ENCODE measurements at regions not wholly inside any gene's neighbourhood (a gene's known extent, or its start where the extent isn't known, plus 50 kb on each side); places are given as distances from the start of the nearest gene placed in this dataset.

DNA sequence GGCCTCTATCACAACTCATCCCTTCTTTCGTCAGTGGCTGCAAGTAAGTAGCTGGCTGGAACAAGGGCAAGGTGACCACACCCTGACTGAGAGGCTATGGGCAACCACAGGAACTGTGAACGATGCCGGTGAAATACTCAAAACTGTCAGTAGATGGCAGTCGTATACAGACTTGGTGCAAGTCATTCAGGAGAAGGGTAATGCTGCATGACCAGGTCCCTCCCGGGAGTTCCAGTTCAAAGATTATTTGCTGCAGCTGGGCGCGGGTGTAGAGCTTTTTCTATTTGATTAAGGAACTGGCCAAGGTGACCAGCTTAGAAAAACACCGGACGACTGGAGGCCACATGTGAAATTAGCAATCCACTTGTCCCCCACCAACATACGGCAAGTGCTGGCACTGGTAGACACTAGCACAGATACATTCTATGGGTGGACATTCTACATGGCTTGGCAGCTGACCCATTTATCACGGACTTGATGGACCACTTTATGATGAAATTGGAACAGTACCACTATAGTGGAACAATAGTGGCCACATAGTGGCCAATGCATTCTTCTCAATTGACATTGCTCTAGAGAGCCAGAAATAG is 726.6 kb downstream of the TRAM1L1 start:
- no peaks in the 10 kb centered on the region for H3K36me3 ChIP-seq
- TF ChIP-seq POLR2A (IDR thresholded peaks at IDR 0.05) (no peak), CTCF (IDR thresholded peaks at IDR 0.05) (peak in 1 of 2 donors; percentile 48)
- 47% methylated on average over 11 of the region's 11 CpGs for WGBS
- H3K27ac ChIP-seq: no peak overlapping the region
- no peaks in the 10 kb centered on the region for H3K27me3 ChIP-seq
- H3K4me3 ChIP-seq: no peak overlapping the region
- H3K9me3 ChIP-seq: no peaks in the 10 kb centered on the region
- DNase-seq (ENCODE audit: low spot score in 2 of 2): no peak
- peaks cover 8% of the 10 kb centered on the region for H3K4me1 ChIP-seq

DNA sequence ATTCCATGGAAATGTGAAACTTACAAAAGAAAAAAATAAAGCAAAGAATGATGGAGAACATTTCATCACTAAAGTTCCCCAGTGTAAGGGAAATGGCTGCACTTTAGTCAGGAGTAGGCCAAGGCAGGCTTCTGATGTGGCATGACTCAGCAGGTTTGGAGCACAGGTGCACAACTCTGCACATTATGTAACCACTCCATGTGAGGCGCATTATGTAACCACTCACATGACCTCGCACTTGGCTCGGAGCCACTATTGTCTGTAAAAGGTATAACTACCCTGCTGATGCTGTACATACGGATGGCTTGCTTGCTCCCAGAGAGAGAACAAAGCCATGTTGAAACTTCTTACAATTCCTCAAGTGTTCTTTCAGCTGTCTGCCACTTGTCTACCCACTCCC is 727.6 kb downstream of the TRAM1L1 start:
- WGBS: 69% methylated on average over 4 of the region's 4 CpGs
- Histone ChIP-seq H3K27ac (no peak overlapping the region), H3K9me3 (no peaks in the 10 kb centered on the region), H3K36me3 (no peaks in the 10 kb centered on the region), H3K4me3 (no peak overlapping the region), H3K4me1 (peaks cover 8% of the 10 kb centered on the region), H3K27me3 (no peaks in the 10 kb centered on the region)
- TF ChIP-seq EP300 (IDR thresholded peaks at IDR 0.05) (no peak), POLR2AphosphoS5 (IDR thresholded peaks at IDR 0.05) (no peak), POLR2A (IDR thresholded peaks at IDR 0.05) (no peak), CTCF (IDR thresholded peaks at IDR 0.05) (no peak)
- no peak for DNase-seq (ENCODE audit: low spot score in 2 of 2)

- 77% methylated on average over 1 of the region's 1 CpG for WGBS
- H3K4me1 ChIP-seq: no peaks in the 10 kb centered on the region
- TF ChIP-seq POLR2AphosphoS5 (IDR thresholded peaks at IDR 0.05) (no peak), EP300 (IDR thresholded peaks at IDR 0.05) (no peak), POLR2A (IDR thresholded peaks at IDR 0.05) (no peak), CTCF (IDR thresholded peaks at IDR 0.05) (no peak)
Measured at GRCh38 chr4:116346750-116347149, 738.6 kb downstream of the TRAM1L1 start.

DNA sequence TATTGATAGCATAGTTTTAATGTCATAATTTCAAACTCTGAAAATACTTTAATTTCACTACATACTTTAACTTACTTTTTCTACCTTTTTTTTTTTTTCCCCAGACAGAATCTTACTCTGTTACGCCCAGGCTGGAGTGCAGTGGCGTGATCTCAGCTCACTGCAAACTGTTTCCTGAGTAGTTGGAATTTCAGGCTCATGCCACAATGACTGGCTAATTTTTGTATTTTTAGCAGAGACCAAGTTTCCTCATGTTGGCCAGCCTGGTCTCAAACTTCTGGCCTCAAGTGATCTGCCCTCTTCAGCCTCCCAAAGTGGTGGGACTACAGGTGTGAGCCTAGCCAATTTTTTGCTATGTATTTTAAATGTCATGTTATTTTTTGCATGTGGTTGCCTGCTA is 741.6 kb downstream of the TRAM1L1 start:
- Histone ChIP-seq H3K9me3 (no peaks in the 10 kb centered on the region), H3K27me3 (no peaks in the 10 kb centered on the region), H3K4me1 (no peaks in the 10 kb centered on the region), H3K4me3 (no peak overlapping the region), H3K36me3 (no peaks in the 10 kb centered on the region), H3K27ac (no peak overlapping the region)
- no peak for DNase-seq (ENCODE audit: low spot score in 2 of 2)
- TF ChIP-seq POLR2AphosphoS5 (IDR thresholded peaks at IDR 0.05): no peak
- TF ChIP-seq EP300 (IDR thresholded peaks at IDR 0.05): no peak
- no peak for TF ChIP-seq CTCF (IDR thresholded peaks at IDR 0.05)
- no peak for TF ChIP-seq POLR2A (IDR thresholded peaks at IDR 0.05)
- WGBS: 79% methylated on average over 2 of the region's 2 CpGs

More at GRCh38 chr4:116346750-116347149, 738.6 kb downstream of the TRAM1L1 start:
- DNase-seq (ENCODE audit: low spot score in 2 of 2): no peak
- Histone ChIP-seq H3K4me3 (no peak overlapping the region), H3K27ac (no peak overlapping the region), H3K9me3 (no peaks in the 10 kb centered on the region), H3K27me3 (no peaks in the 10 kb centered on the region), H3K36me3 (no peaks in the 10 kb centered on the region)

- H3K4me1 ChIP-seq: no peaks in the 10 kb centered on the region
- TF ChIP-seq POLR2A (IDR thresholded peaks at IDR 0.05): no peak
- no peak for TF ChIP-seq EP300 (IDR thresholded peaks at IDR 0.05)
- no peak for TF ChIP-seq CTCF (IDR thresholded peaks at IDR 0.05)
- TF ChIP-seq POLR2AphosphoS5 (IDR thresholded peaks at IDR 0.05): no peak
- no peaks in the 10 kb centered on the region for H3K36me3 ChIP-seq
- H3K27me3 ChIP-seq: no peaks in the 10 kb centered on the region
- 84% methylated on average over 2 of the region's 2 CpGs for WGBS
- DNase-seq (ENCODE audit: low spot score in 2 of 2): no peak
- H3K4me3 ChIP-seq: no peak overlapping the region
- no peaks in the 10 kb centered on the region for H3K9me3 ChIP-seq
- no peak overlapping the region for H3K27ac ChIP-seq
Measured at GRCh38 chr4:116342143-116342542, 743.2 kb downstream of the TRAM1L1 start.

All from suprapubic skin (tissue), 4 donors.